DMS 273 treated with DMSO at 0.1 percent for 48 hours (cell line): ENCODE measurements at regions not wholly inside any gene's neighbourhood (a gene's known extent, or its start where the extent isn't known, plus 50 kb on each side); places are given as distances from the start of the nearest gene placed in this dataset.
"Not testable (repeated sequence)": the region's sequence is repeated elsewhere in the genome, so short reads cannot be mapped to it uniquely, and the experiment has no call there.

Experiments used
- DNase-seq: peaks from one replicate; lab custom pipeline; 2025; lab: John Stamatoyannopoulos, UW

GRCh38 chr2:8424997-8425900 lies 256.6 kb upstream of the ID2 start:
- DNase-seq = no peak

DNA sequence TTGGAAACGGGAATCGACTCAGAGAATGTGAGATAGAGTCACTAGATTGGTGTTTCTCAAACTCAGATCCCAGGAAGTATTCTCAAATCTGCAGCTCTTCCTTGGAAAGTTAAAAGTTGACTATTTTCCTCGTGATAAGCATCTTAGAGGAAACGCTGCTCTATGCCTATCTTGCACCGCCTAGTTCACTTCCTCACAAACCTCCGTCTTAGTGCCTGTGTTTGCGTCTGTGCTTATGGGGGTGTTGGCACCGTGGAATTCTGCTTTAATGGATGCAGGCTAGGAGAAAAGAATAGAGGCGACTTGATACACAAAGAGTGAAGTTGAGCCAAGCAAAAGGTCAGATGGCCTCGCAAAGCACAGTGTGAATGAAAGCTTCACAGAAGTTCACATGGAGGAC lies 255.3 kb upstream of the ID2 start:
- DNase-seq = no peak

GRCh38 chr2:8427211-8427610 lies 254.6 kb upstream of the ID2 start:
- DNase-seq = no peak

DNA sequence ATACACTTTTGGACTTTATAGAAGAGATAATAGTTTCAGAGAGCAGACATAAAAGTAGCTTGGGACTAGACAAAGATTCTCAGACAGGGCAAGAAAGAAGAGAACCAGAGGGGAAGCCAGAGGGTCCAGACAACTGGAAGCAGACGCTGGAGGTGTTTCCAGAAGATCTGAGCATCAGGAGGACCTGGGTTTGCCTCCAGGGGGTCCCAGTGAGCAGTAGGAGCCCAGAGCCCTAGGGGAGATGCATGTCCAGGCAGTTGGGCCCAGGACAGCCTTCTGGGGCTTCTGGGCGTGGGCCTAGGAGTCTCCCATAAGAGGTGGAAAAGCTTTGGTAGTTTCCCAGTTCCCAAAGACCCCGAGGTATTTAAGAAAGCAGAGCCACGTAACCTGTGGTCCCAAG lies 251.2 kb upstream of the ID2 start:
- DNase-seq = no peak

GRCh38 chr2:8431446-8432125 lies 250.3 kb upstream of the ID2 start:
- DNase-seq = no peak

- DNase-seq = no peak
Observed at GRCh38 chr2:8432706-8433336, 249.0 kb upstream of the ID2 start.

GRCh38 chr2:8433390-8433789 lies 248.5 kb upstream of the ID2 start:
- no peak for DNase-seq

- DNase-seq = no peak
Observed at GRCh38 chr2:8435608-8436007, 246.2 kb upstream of the ID2 start.

GRCh38 chr2:8436585-8436984 lies 245.3 kb upstream of the ID2 start:
- no peak for DNase-seq

DNA sequence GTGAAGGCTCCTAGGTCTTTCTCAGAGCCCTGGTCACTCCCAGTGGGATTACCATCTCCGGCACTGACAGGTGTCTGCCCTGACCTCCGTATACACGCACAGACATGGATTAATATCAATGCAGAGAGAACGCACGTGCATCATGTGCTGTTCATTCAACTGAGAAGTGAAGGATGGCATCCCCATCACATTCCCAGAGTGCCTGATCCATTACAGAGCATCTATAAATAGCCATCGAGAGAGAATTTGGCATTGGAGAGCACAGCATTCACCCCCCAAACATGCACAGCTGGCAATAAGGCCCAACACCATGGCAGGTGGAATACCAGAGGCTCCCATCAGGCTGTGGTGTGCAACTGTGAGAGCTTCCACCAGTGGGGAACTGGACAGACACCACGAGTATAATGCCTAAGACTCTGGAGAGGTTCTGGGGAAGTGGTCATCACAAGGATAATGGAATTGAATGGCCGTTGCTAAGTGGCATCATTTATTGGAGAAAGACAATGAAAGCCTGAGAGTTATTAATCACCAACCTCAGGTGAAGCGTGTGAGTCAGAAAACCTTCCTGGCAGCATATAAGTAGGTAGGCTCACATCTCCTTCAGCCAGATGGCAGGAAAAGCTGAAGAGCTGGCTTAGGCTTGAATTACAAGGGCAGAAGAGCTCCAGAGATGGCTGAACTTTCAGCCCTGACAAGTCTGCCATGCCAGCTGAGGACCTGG lies 244.5 kb upstream of the ID2 start:
- no peak for DNase-seq

- DNase-seq = no peak
Observed at GRCh38 chr2:8437949-8438400, 243.9 kb upstream of the ID2 start.

- no peak for DNase-seq
Observed at GRCh38 chr2:8438476-8438875, 243.4 kb upstream of the ID2 start.

DNA sequence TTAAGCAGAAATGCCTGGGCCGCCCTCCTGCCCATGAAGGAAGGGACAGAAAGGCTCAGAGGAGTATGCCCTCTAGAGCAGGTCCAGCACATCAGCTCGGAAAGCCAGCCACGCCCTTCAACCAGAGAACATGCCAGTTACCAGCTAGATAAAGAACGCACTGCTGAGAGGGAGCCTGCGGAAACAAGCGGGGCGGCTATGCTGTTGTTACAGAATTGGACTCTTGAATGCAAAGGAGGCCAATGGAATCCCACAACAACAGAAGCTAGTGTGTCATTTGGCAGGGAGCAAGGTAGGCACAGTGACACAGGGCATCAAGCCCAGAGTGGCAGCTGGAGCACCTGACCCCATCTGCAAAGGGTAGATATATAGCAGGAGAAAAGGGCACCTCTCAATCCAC lies 242.9 kb upstream of the ID2 start:
- DNase-seq = no peak

DNA sequence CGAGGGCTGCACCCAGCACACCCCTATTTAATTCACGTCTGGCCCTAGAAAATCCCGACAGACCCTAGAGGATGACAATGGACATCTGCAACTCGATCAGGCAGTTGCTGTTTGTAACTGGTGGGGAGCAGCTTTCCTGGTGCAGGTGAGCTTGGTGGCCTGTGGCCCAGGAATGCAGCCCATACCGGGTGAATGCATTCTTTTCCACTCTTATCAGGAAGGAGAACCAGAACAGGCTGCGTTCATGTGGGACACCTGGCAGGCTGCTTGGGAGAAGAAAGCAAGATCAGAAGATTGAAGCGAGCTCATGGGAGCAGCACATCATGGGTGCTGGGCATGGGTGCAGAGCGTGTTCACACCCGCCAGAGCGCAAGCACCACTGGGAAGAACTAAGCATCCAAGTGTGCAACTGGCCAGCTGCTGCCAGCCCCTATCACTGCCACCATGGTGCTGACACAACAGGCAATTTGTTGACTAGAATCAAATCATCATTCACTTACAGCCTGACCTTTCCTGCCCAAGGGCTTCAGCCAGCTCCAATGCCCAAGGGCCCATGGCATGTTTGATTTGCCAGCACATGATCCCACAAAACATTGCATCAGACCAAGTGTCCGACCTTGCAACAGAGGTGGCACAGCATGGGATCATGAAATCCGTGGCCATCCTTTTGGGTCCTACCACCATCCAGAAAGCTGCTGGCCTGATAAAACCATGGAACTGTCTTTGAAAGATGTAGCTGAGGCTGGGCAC lies 241.7 kb upstream of the ID2 start:
- no peak for DNase-seq

DNA sequence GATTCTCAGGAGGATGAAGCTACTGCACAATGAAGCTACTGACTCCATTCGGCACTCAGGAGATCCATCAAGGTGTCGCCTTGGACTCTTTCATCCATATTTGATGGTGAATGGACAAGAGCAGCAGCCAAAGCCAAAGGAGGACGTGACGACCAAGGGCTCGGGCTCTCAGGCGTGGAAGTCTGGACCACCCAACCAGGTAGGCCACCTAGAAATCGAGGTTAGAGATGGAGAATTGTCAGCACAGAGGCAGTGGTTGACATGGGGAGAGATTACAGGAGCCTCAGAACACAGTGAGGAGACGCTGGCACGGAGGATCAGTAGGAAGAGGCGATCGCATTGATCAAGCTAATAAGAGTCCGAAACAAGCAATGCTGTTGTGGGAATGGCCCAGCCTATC lies 240.5 kb upstream of the ID2 start:
- DNase-seq = no peak

DNA sequence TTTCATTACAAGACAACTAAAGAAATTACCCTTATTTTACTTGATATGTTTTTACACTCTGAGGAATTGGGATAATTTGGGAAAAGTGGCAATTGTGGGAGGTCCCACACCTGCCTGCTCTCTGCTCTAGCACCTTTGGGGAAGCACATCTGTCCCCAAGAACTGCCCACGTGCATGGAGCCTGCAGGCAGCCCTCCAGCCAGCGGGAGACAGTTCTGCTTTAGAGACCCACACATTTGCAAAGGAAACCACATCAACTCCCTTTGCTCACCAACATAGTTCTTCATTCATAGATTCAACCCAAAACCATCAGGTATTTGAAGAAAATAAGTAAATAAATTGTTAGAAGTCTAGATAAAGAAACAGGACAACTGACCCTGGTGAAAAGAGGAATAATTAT lies 239.9 kb upstream of the ID2 start:
- DNase-seq = no peak

GRCh38 chr2:8442833-8443486 lies 238.9 kb upstream of the ID2 start:
- DNase-seq = no peak

- DNase-seq = no peak
Observed at GRCh38 chr2:8445580-8445979, 236.3 kb upstream of the ID2 start.

- DNase-seq = not testable (repeated sequence)
Observed at GRCh38 chr2:8446751-8447150, 235.1 kb upstream of the ID2 start.

- DNase-seq = no peak
Observed at GRCh38 chr2:8447610-8448221, 234.1 kb upstream of the ID2 start.
